SK-N-SH (cell line): ENCODE measurements at regions not wholly inside any gene's neighbourhood (a gene's known extent, or its start where the extent isn't known, plus 50 kb on each side); places are given as distances from the start of the nearest gene placed in this dataset.

Experiments
- SMC3 ChIP-seq: IDR thresholded peaks from 2 replicates; pipeline ENCODE4 v1.6.1; 2012; ENCODE audit warnings: low read depth, low read length, improper control_type of control experiment
- TEAD4 ChIP-seq: IDR thresholded peaks from 2 replicates; pipeline ENCODE4 v1.4.0; 2012; ENCODE audit warnings: mild to moderate bottlenecking, borderline replicate concordance; ENCODE audit not compliant: insufficient read depth

GRCh38 chr14:34098045-34098984 is 147.4 kb upstream of the EGLN3 start:
- peak; percentile 68 for TF ChIP-seq SMC3
- no peak for TF ChIP-seq TEAD4
